Activated CD4-positive, alpha-beta memory T cell treated with anti-CD3 and anti-CD28 coated beads, Interleukin-2, amount 10 ng/mL, durations not matched to agents 7 days and 5 days (primary cell): ENCODE measurements at regions not wholly inside any gene's neighbourhood (a gene's known extent, or its start where the extent isn't known, plus 50 kb on each side); places are given as distances from the start of the nearest gene placed in this dataset.

Source experiments
- CTCF ChIA-PET: fragments of 350-600 bp; sonication (Branson Sonifier 250); formaldehyde crosslinking; loops from one replicate; lab custom pipeline; 2021; ENCODE audit warnings: antibody characterized with exemption, inconsistent platforms; lab: Charles Lee
- POLR2A ChIA-PET: fragments of 350-600 bp; sonication (Branson Sonifier 250); formaldehyde crosslinking; loops from one replicate; lab custom pipeline; 2021; ENCODE audit warnings: antibody characterized with exemption; lab: Charles Lee
- DNase-seq: peaks from one replicate; pipeline ENCODE4 v3.0.0-alpha.2; 2020
- H3K27ac Mint-ChIP-seq: one replicate; pipeline ENCODE4 v1.8.0; 2021; ENCODE audit warnings: mild to moderate bottlenecking, mixed read lengths
- H3K27me3 Mint-ChIP-seq: one replicate; pipeline ENCODE4 v1.8.0; 2021; ENCODE audit warnings: mixed read lengths
- H3K36me3 Mint-ChIP-seq: one replicate; pipeline ENCODE4 v1.8.0; 2021; ENCODE audit warnings: low read depth, mixed read lengths
- H3K4me1 Mint-ChIP-seq: one replicate; pipeline ENCODE4 v1.8.0; 2021; ENCODE audit warnings: mixed read lengths
- H3K4me3 Mint-ChIP-seq: one replicate; pipeline ENCODE4 v1.8.0; 2021; ENCODE audit warnings: mild to moderate bottlenecking, mixed read lengths
- H3K9me3 Mint-ChIP-seq: one replicate; pipeline ENCODE4 v1.8.0; 2021; ENCODE audit warnings: mixed read lengths

DNA sequence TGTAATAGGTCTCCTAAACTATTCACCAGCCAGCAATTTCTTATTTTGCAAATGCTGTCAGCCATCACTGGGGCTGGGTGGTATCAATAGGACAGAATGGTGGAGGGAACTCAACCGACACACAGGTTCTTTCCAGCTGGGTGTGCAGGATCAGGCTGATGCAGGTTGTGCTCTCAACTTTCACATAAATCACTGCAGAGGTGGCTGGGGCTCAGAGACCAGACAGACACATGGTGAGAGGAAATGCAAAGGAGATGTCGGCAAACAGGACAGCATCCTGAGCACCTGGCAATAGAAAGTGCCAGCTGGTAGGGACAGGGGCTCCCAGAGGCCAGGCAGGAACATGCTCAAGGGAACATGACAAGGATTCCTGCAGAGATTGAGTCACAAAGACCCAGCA lies 254.9 kb downstream of the SOD2 start:
- Mint-ChIP-seq H3K36me3 (no peaks in the 10 kb centered on the region), H3K27ac (no peak overlapping the region), H3K27me3 (peaks cover 5% of the 10 kb centered on the region), H3K9me3 (peaks cover 12% of the 10 kb centered on the region), H3K4me1 (no peaks in the 10 kb centered on the region), H3K4me3 (no peak overlapping the region)
- CTCF ChIA-PET: no interaction called here
- POLR2A ChIA-PET: no interaction called here
- no peak for DNase-seq

DNA sequence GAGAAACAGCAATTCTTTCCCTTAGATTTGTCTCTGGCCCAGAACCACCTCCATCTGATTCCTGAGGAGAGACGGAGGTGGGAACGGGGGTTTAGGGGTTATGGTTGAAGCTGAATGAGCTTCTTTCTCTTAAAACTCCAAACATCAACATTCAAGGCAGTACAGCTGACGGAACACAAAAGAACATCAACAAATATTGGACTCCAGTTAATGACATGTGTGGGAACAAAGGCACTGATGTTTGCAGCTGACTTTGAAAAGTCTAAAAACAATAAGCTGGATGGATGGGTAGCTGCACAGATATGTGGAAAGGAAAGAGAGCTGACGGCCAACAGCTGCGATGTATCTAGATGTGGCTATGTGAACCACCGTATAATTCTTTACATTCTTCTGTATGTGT lies 256.5 kb downstream of the SOD2 start:
- Mint-ChIP-seq H3K4me1 (no peaks in the 10 kb centered on the region), H3K27ac (no peak overlapping the region), H3K9me3 (peaks cover 15% of the 10 kb centered on the region), H3K27me3 (peaks cover 3% of the 10 kb centered on the region), H3K4me3 (no peak overlapping the region), H3K36me3 (no peaks in the 10 kb centered on the region)
- ChIA-PET CTCF (no interaction called here), POLR2A (no interaction called here)
- DNase-seq: no peak

DNA sequence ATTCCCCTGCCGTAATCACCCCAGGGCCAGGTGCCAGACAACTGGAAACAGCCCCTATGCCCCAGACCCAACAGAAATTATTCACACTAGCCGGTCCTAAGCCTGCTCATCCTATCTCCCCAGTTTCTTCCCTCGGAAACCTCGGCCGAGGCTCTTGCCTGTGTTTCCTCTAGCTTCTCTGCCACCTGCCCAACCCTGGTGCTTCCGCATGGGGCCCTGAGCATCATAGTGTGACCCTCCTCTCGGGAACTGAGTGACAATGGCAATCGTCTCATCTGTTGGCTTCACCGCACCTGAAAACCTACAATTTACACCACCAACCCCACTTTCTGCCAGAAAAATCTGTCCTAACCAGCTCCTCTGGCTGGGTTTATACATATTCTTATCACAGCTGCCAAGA lies 257.3 kb downstream of the SOD2 start:
- no peak overlapping the region for H3K27ac Mint-ChIP-seq
- DNase-seq: no peak
- ChIA-PET POLR2A (no interaction called here), CTCF (no interaction called here)
- no peak overlapping the region for H3K4me3 Mint-ChIP-seq
- H3K36me3 Mint-ChIP-seq: no peaks in the 10 kb centered on the region
- H3K4me1 Mint-ChIP-seq: no peaks in the 10 kb centered on the region
- H3K27me3 Mint-ChIP-seq: peaks cover 3% of the 10 kb centered on the region
- H3K9me3 Mint-ChIP-seq: peaks cover 18% of the 10 kb centered on the region

DNA sequence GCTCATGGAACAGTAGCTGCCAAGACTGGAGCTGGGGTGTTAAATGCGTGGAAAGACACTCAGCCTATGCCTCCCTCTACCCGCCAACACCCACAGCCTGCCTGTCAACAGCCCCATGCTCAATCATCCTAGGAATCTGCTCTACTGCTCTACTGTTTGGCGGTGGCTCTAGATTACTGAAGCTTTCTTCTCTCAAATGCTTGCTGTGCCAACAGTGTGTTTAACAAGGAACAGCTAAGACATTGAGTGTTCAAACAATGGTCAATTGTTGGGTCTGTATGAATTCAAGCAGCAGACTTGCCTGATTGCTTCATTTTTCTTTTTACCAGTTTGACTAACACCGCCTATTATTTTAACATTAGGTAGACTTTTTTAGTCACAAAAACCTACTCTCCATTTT lies 258.6 kb downstream of the SOD2 start:
- no peaks in the 10 kb centered on the region for H3K4me1 Mint-ChIP-seq
- no peaks in the 10 kb centered on the region for H3K36me3 Mint-ChIP-seq
- DNase-seq: no peak
- ChIA-PET POLR2A (no interaction called here), CTCF (no interaction called here)
- H3K27me3 Mint-ChIP-seq: peaks cover 3% of the 10 kb centered on the region
- no peak overlapping the region for H3K4me3 Mint-ChIP-seq
- H3K27ac Mint-ChIP-seq: no peak overlapping the region
- peaks cover 18% of the 10 kb centered on the region for H3K9me3 Mint-ChIP-seq

DNA sequence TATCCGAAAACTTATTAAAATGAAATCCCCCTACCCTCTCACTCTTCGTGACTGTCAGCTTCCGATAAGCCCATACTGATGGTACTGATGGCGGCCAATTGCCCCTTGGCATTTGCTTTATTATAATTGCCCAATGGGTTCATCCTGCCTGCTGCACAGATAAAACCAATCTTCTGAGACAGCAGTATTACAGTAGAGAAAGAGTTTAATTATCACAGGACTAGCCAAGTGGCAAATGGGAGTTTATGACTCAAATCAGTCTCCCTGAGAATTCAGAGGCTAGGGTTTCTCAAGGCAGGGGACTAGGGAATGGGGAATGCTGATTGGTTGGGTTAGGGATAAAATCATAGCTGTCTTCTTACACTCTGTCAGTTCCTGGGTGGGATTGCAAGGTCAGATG lies 259.5 kb downstream of the SOD2 start:
- no peaks in the 10 kb centered on the region for H3K27me3 Mint-ChIP-seq
- H3K36me3 Mint-ChIP-seq: no peaks in the 10 kb centered on the region
- POLR2A ChIA-PET: no interaction called here
- H3K27ac Mint-ChIP-seq: no peak overlapping the region
- CTCF ChIA-PET: no interaction called here
- H3K4me3 Mint-ChIP-seq: no peak overlapping the region
- no peaks in the 10 kb centered on the region for H3K4me1 Mint-ChIP-seq
- DNase-seq: no peak
- peaks cover 18% of the 10 kb centered on the region for H3K9me3 Mint-ChIP-seq

DNA sequence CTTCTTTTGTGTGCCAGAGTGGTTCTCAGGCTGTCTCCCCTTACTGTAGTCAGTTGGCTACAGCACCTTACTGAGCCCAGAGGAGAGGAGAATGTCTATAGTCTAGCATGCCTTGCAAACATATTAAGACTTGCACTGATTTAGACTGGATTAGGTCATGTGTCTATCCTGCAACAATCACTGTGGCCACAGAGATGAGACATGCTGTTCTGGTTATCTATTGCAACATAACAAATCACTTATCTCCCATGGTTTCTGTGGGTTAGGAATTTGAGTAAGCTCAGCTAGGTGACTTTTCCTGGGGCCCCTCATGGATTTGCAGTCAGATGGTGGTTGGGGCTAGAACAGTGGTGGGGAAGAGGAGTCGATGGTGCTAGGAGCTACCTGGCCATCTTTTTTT lies 261.3 kb downstream of the SOD2 start:
- no peak overlapping the region for H3K27ac Mint-ChIP-seq
- H3K4me1 Mint-ChIP-seq: no peaks in the 10 kb centered on the region
- H3K9me3 Mint-ChIP-seq: peaks cover 18% of the 10 kb centered on the region
- POLR2A ChIA-PET: no interaction called here
- H3K4me3 Mint-ChIP-seq: no peak overlapping the region
- no peaks in the 10 kb centered on the region for H3K36me3 Mint-ChIP-seq
- DNase-seq: no peak
- no peaks in the 10 kb centered on the region for H3K27me3 Mint-ChIP-seq
- CTCF ChIA-PET: no interaction called here

DNA sequence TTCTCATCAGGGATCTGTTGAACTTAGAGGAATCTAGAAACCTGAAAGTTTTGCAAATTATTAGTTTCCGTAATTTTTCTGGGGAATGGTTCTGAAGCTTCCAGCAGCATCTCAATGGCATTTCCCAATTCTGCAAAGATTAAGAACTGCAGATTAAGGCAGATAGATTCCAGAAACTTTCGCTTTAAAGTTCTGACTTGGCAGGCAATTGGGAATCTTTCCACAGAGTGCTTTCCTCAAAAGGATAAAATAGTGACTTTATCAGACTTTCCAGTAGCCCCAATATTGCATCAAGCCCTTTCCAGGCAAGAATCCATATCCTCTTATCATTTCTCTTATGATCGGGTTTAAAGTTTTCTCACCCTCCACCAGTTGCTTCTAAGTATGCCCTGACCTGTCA lies 261.1 kb downstream of the FNDC1 start:
- no peak for DNase-seq
- CTCF ChIA-PET: no interaction called here
- Mint-ChIP-seq H3K27me3 (no peaks in the 10 kb centered on the region), H3K36me3 (no peaks in the 10 kb centered on the region), H3K4me1 (no peaks in the 10 kb centered on the region), H3K4me3 (no peak overlapping the region), H3K9me3 (peaks cover 18% of the 10 kb centered on the region), H3K27ac (no peak overlapping the region)
- POLR2A ChIA-PET: no interaction called here

DNA sequence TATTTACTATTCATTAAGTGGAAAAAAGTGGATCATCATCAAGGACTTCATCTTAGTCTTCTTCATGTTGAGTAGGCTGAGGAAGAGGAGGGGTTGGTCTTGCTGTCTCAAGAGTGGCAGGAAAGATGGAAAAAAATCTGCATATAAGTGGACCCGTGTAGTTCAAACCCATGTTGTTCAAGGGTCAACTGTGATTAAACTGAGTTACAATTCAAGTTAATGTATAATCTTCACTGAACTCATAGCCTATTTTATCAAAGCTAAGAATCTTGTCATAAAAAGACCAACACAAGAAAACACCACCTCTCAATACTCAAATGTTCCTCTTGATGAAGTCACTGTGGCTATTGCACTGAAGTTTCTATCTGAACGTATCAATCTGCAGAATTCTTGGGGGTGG lies 260.2 kb downstream of the FNDC1 start:
- DNase-seq: no peak
- CTCF ChIA-PET: no interaction called here
- Mint-ChIP-seq H3K27me3 (no peaks in the 10 kb centered on the region), H3K27ac (no peak overlapping the region), H3K4me3 (no peak overlapping the region), H3K36me3 (no peaks in the 10 kb centered on the region), H3K4me1 (no peaks in the 10 kb centered on the region), H3K9me3 (peaks cover 14% of the 10 kb centered on the region)
- POLR2A ChIA-PET: no interaction called here

DNA sequence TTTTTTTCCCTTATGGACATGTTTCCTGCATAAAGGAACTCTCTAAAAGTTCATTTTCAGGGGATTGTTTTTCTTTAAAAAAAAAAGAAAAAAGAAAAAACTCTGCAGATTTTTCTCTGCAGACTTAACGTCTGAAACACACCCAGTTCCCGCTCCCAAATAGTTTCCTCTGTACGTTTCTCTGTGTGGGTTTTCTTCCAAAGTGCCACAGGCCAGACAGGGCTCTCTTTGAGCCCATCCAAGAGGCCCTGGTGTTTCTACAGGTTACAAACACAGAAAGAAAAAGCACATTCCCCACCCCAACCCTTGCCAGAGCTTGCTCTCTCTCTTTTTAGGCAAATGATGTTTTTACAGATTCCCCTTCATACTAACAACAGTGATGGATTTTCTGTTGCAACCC lies 258.6 kb downstream of the FNDC1 start:
- Mint-ChIP-seq H3K4me1 (no peaks in the 10 kb centered on the region), H3K27ac (no peak overlapping the region), H3K9me3 (peaks cover 3% of the 10 kb centered on the region), H3K27me3 (no peaks in the 10 kb centered on the region), H3K36me3 (no peaks in the 10 kb centered on the region), H3K4me3 (no peak overlapping the region)
- POLR2A ChIA-PET: no interaction called here
- DNase-seq: no peak
- CTCF ChIA-PET: no interaction called here

DNA sequence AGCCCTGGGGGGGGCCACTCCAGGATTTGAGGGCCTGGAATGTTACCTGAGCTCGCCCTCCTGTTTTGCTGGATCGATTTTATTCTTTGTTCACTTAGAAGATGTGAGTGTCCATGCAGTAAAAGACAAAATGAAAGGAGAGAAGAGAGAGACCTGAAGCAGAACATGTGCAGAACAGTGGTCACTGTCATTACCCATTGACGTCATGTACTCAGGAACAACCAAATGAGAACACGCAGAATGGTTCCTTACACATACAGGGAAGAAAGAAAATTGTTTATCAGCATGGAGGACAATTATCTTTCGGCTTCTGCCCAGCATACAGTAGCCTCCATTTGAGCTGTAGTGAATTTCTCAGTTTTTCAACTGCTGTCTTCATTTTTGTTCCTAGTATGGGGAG lies 258.1 kb downstream of the FNDC1 start:
- no peaks in the 10 kb centered on the region for H3K36me3 Mint-ChIP-seq

DNA sequence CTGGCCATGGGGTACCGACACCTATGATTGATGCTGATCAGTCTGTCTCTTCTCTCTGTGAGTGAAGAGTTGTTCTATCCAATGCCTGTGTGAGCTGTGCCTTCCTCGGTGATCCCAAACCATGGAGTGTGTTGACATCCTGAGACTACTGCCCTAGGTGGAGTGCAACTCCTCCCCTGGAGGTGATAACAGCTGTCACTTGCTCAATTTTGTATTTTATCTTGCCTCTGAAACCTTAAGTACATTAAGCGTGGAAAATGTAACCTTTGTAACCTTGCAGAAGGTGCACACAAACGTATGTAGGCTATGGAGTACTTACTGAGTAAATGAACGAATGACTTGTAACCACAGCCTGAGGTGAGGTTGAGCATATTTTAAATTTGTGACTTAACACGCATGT lies 256.2 kb downstream of the FNDC1 start:
- Mint-ChIP-seq H3K4me1 (no peaks in the 10 kb centered on the region), H3K9me3 (no peaks in the 10 kb centered on the region), H3K36me3 (no peaks in the 10 kb centered on the region), H3K4me3 (no peak overlapping the region), H3K27ac (no peak overlapping the region), H3K27me3 (no peaks in the 10 kb centered on the region)
- ChIA-PET POLR2A (no interaction called here), CTCF (no interaction called here)
- no peak for DNase-seq

More for the DNA sequence above, 258.1 kb downstream of the FNDC1 start:
- DNase-seq: no peak
- H3K27ac Mint-ChIP-seq: no peak overlapping the region
- no peaks in the 10 kb centered on the region for H3K27me3 Mint-ChIP-seq
- peaks cover 3% of the 10 kb centered on the region for H3K9me3 Mint-ChIP-seq
- POLR2A ChIA-PET: no interaction called here
- CTCF ChIA-PET: no interaction called here
- H3K4me1 Mint-ChIP-seq: no peaks in the 10 kb centered on the region
- H3K4me3 Mint-ChIP-seq: no peak overlapping the region

DNA sequence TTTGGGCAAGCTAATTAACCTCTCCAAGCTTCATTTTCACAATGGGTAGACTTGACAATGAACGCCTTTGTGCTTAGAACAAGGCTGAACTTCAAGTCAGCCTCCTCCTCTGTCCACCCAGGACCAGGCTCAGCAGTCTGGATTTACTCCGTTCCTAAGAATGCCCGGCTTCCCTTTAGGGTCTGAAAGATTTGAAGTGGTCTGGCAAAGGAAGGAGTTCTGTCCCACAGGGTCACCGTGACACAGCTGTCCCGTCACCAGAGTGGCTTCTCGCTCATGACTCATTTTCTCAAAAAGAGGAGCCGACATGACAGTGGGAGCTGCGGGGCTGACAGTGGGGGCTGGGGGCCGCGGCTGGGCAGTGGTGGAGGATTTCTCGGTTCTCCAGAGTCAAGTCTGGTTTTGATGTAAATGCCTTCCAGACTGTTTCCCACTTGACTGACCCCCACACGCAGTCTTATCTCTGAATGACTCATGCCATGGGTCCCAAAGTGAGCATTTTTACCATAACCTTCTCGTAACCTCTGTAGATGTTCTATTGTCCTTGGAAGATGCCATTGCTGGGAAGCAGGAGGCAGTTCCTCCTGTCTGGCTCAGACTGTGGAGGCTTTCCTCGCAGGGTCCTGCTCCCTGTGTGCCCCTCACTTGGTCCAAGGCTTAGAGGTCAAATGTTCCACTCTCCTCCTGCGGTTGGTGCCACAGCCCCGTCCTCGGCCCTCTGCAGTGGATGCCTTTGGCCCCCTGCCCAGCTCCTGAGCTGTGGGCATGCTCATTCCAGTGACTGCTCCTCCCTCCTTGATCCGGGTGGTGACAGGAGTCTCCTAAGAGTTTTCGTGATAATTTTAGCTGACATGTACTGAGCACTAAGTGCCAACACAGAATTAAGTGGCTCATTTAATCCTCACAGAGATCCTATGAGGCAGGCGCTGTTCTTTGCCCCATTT lies 253.1 kb downstream of the FNDC1 start:
- no peak for DNase-seq
- Mint-ChIP-seq H3K4me1 (no peaks in the 10 kb centered on the region), H3K4me3 (no peak overlapping the region), H3K9me3 (no peaks in the 10 kb centered on the region), H3K27me3 (no peaks in the 10 kb centered on the region), H3K36me3 (no peaks in the 10 kb centered on the region), H3K27ac (no peak overlapping the region)
- POLR2A ChIA-PET: no interaction called here
- CTCF ChIA-PET: no interaction called here

DNA sequence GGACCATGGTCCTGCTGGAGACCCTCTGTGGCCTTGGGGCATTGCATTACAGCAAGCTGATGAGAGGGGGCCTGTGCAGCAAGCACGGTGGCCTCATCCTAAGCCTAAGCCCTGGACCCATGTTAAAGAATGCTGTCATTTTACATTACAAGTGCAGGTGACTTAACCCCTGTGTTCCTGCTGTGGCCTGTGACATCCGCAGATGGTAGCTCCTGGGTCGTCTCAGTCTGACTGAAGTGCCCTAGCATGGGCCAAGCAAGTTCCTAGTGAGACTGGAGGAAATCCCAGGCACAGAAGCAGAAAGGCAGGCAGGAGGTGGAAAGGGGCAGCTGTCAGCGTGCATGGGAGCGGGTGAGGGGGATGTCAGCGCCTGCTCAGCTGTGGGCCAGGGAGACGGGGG lies 252.4 kb downstream of the FNDC1 start:
- Mint-ChIP-seq H3K36me3 (no peaks in the 10 kb centered on the region), H3K9me3 (no peaks in the 10 kb centered on the region), H3K4me3 (no peak overlapping the region), H3K4me1 (no peaks in the 10 kb centered on the region), H3K27me3 (no peaks in the 10 kb centered on the region), H3K27ac (no peak overlapping the region)
- no peak for DNase-seq
- POLR2A ChIA-PET: no interaction called here
- CTCF ChIA-PET: no interaction called here

DNA sequence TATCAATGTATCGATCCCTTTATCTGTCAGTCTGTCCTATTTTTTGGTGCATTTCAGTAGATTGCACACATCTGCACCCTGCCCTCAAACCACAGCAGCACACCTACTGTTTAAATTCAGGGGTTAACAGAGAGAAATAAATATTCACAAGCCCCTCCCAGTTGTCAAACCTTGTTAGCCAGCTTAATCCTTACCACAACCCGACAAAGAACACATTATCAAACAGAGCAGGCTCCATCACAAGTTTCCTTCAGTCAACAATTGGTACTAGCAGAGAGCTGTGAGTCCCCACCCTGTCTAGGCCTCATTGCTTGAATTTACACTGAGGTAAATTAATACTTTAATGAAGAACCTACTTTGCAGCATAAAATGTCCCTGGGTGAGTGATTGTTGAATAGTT lies 249.8 kb downstream of the FNDC1 start:
- ChIA-PET POLR2A (no interaction called here), CTCF (no interaction called here)
- Mint-ChIP-seq H3K4me3 (no peak overlapping the region), H3K9me3 (peaks cover 6% of the 10 kb centered on the region), H3K27me3 (no peaks in the 10 kb centered on the region), H3K36me3 (no peaks in the 10 kb centered on the region), H3K4me1 (no peaks in the 10 kb centered on the region), H3K27ac (no peak overlapping the region)
- no peak for DNase-seq
